Body of pancreas (tissue), 4 donors: ENCODE measurements at regions not wholly inside any gene's neighbourhood (a gene's known extent, or its start where the extent isn't known, plus 50 kb on each side); places are given as distances from the start of the nearest gene placed in this dataset.

Source experiments
- CTCF ChIP-seq, 7 experiments: fragments of 450-650 bp in 4 of 7; fragments of 200-600 bp in 3 of 7; sonication (generic) in 3 of 7; IDR thresholded peaks; one replicate each; pipeline ENCODE4 v1.5.1; 2016 to 2019; ENCODE audit warnings: antibody characterized with exemption in 7 of 7
- POLR2A ChIP-seq, 3 donors: fragments of 450-650 bp; IDR thresholded peaks; one replicate each; pipeline ENCODE4 v1.6.1; 2016; ENCODE audit warnings: antibody characterized with exemption in 3 of 3, mild to moderate bottlenecking in 2 of 3

- TF ChIP-seq CTCF (IDR thresholded peaks at IDR 0.05) (no peak), POLR2A (IDR thresholded peaks at IDR 0.05) (no peak)
Measured at GRCh38 chr2:194686569-194686968, 970.5 kb upstream of the SLC39A10 start.
